GM18519 (cell line): ENCODE measurements at regions not wholly inside any gene's neighbourhood (a gene's known extent, or its start where the extent isn't known, plus 50 kb on each side); places are given as distances from the start of the nearest gene placed in this dataset.
"Not testable (repeated sequence)": the region's sequence is repeated elsewhere in the genome, so short reads cannot be mapped to it uniquely, and the experiment has no call there.

Source experiments
- ATAC-seq: cut with Tn5 transposase; IDR thresholded peaks from one replicate; pipeline ENCODE4 v1.9.1; 2021; ENCODE audit warnings: mild to moderate bottlenecking, moderate library complexity; ENCODE audit not compliant: unreplicated experiment, low FRiP score

- no peak for ATAC-seq
Measured at GRCh38 chr4:126183206-126183605, 868.5 kb downstream of the FAT4 start.

GRCh38 chr4:126191536-126191935, 876.8 kb downstream of the FAT4 start:
- ATAC-seq, result no peak

DNA sequence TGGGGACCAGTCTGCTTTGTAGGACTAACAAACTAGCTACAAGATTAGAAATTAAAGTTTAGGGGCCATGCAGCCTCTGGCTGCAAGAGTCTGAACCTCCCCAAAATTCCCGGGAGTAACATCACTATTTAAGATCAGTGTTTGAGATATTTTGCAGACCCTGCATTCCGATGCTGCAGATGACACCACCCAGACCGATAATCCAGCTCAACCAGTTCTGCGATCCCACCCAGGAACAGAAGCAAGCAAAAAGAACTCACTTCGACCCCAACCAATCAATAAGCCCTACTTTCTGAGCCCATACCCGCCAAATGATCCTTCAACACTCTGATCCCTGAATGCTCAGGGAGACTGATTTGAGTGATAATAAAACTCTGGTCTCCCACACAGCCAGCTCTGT, 877.8 kb downstream of the FAT4 start:
- no peak for ATAC-seq

GRCh38 chr4:126201251-126202138, 886.7 kb downstream of the FAT4 start:
- ATAC-seq, result not testable (repeated sequence)

- no peak for ATAC-seq
Measured at GRCh38 chr4:126202226-126202625, 887.5 kb downstream of the FAT4 start.

GRCh38 chr4:126207910-126208309, 893.2 kb downstream of the FAT4 start:
- no peak for ATAC-seq

DNA sequence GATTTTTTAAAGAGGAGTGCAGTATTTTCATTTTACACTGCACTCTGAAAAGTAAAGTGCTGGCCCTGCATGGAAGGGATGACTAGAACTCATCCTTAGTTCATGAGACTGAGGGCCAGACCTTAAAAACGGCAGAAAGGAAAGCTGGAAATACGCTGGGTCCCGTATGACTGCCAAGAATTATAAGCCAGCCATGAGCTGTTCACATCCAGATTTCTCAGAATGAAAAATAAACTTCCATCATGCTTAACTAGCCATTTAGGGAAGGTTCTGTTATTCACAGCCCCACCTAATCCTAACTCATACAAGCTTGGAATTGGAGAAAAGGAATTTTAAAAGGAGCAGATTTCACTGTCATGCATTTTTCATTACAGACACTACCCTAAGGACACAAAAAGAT, 894.4 kb downstream of the FAT4 start:
- no peak for ATAC-seq

GRCh38 chr4:126213996-126214395, 899.2 kb downstream of the FAT4 start:
- no peak for ATAC-seq

DNA sequence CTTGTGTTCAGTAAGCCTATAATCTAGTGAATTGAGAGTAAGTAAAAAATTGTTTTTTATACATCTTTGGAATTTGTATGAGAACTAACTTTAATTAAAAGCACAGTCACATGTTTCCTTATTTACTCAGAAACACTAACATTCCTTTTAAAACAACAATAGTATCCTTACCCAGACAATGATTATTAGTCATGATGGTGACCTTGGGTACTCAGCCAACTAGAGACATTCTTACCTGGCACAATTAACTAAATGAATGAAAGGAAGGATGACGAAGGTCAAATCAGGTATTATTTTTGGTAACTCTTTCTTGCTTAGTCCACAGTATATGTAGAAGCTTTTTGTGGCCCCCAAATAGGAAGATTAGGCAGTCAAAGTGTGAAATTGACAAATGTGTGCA, 901.0 kb downstream of the FAT4 start:
- no peak for ATAC-seq

- ATAC-seq, result no peak
Measured at GRCh38 chr4:126216611-126217010, 901.9 kb downstream of the FAT4 start.

GRCh38 chr4:126221282-126221681, 906.5 kb downstream of the FAT4 start:
- ATAC-seq, result no peak

- ATAC-seq, result no peak
Measured at GRCh38 chr4:126221717-126222340, 907.1 kb downstream of the FAT4 start.

DNA sequence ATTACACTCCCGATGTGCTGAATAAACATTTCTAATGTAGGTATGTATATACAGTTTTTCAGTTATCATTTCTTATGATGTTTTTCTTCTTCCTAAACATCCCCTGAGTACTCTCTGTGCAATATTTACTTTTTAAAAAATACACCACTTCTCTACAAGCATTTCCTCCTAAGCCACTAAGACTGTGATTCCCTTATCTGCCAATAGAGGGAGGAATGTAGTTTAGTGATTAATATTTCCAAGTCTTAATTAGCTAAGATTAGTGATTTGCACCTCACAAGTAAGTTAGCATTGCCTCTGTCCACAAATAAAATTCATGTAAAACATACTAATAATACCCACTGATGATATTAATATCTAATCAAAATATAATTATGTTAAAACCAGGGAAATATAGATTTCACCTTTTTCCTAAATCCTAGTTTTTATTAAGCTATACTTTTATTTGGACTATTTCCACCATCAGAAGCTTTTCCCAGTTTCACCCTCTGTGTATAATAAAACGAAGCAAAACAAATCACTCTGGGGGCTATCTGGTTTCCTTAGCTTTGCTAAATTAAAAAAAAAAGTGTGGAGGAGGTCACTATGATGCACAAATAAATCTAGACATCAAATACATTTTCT, 909.1 kb downstream of the FAT4 start:
- ATAC-seq, result no peak

DNA sequence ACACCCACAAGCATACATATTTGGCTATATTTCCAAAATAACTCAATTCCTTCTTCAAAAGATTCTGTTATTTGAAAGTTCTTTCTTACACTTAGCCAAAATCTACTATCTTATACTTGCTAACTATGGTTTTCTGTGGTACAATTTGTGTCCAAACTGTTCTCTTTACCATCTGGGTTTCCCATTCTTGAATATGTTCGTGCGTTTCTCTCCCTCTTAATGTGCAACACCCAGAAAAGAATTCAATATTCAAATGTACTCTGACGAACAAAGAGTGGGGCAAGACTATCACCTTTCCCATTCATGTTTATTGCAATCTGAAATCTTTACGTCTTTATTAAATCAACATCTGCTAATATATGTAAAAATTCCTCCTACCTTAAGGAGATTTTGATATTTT, 912.7 kb downstream of the FAT4 start:
- no peak for ATAC-seq

DNA sequence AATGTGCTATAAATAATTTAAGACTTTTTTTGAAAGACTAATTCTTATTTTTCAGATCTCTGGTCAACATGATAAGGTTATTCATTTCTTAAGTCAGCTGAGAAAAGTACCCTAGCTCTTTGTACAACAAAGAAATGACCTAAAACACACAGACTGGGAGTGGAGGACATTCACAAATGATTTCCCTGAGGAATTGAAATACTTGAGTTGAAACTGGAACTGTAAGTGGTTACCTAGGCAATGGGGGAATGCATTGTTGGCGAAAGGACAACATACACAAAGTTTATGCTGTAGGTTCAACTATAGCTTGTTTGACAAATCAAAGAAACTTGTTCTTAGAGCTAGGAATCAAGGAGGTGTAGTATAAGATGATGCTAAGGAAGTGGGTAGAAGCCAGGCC, 915.5 kb downstream of the FAT4 start:
- ATAC-seq, result no peak

DNA sequence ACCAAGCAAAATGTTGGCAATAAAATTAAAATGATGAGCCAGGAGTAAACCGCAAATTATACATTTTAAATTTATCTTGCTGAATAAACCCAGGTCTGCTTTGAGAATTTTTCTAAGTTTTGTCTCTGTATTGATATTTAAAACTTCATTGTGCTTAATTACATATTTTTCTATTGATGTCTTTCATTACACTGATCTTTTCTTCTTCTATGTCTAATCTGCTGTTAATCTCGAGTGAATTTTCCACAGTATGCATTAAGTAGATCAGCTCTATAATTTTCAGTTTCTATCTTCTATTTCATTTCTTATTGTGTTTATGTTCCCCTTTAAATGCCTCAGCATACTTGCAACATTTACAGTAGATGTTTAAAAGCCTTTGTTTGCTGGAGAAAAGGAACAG, 918.7 kb downstream of the FAT4 start:
- ATAC-seq, result no peak

DNA sequence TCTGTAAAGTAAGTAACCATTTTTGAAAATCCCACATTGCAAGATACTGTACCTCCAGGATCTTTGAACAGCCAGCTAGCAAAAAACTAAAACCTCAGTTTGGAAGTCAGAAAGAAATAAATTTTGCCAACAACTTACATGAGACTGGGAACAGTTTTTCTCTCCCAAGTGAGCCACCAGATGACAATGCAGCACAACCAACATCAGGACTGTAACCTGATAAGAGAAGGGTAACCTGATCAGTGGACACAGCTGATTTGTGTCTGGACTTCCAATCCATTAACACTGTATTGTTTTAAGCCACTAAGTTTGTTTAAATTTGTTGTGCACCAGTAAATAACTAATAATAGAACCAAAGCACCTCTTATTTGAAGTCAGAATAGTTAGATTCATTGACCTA, 923.3 kb downstream of the FAT4 start:
- ATAC-seq, result no peak

DNA sequence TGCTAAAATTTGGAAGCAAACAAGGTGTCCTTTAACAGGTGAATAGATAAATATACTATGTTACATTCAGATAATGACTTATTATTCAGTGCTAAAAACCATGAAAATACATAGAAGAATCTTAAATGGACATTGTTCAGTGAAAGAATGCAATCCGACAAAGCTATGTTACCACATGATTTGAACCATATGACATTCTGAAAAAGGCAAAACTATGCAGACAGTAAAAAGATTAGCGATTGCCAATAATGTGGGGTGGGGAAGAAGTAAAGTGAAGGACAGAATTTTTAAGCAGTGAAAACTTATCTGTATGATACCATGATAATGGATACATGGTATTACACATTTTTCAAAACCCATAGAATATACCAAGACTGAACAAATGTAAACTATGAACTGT, 926.9 kb downstream of the FAT4 start:
- ATAC-seq, result no peak

GRCh38 chr4:126242679-126243390, 928.1 kb downstream of the FAT4 start:
- ATAC-seq, result no peak

- ATAC-seq, result no peak
Measured at GRCh38 chr4:126247409-126247808, 932.7 kb downstream of the FAT4 start.

DNA sequence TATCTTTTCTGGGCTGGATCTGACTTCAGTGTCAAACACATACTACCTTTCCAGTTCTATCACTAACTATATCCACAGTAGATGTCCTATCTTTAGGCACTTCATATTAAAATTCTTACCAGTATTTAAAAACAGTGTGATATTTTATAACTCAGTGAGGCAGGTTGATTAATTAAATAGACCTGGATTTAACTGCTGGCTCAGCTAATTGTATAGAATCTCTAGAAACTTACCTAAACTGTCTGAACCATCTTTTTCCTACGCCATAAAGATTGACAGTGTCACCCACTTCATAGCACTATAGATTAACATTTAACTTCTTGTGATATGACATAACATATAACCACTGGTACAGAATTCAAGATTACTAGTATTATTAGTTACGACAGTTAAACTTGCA, 935.3 kb downstream of the FAT4 start:
- ATAC-seq, result no peak
